ENCODE measurements at regions not wholly inside any gene's neighbourhood (a gene's known extent, or its start where the extent isn't known, plus 50 kb on each side); places are given as distances from the start of the nearest gene placed in this dataset.
"Not testable (repeated sequence)": the region's sequence is repeated elsewhere in the genome, so short reads cannot be mapped to it uniquely, and the experiment has no call there.

DNA sequence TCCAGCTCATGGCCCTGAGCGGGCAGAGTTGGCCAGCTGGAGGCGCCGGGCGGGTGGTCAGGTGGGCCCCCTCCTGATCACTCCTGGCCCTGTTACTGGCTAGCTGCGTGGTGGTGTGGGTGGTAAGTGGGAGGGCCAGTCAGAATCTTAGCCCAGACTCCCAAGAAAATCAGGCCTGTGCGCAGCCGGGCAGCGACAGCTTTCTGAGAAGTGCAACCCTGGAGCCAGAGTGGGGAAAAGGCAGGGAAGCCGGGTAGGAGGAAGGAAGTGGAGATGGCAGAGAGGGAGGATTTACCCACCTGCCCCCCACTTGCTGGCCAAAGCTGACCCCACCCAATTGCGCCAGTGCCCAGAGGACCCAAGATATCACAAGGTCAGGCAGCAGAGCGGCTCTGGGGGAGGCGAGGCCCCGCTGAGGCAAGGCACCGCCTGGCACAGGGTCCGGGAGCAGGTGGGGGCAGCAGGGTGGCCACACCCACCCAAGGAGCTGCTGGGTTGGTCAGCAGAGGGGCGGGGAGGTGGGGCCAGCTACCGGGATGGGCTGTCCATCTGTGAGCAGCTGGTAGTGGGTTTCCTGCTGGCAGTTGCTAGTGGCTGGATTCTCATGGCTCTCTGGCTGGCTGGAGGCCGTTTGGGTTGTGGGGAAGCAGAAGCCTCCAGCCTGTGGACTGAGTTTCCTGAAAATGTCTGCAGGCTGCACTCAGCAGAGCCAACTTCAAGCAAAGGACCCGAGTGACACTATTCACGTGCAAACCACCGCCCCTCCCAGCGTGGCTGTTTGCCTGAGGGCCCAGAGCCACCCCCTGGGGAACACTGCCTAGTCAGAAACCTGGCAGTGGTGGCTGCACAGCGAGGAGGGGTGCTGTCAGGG, 196.4 kb downstream of the IGLL1 start:
- Mint-ChIP-seq H3K27ac (peak overlapping the region; percentile 77), H3K4me1 (peaks cover 46% of the 10 kb centered on the region), H3K4me3 (no peak overlapping the region), H3K9me3 (no peaks in the 10 kb centered on the region), H3K27me3 (ENCODE audit: low read depth, poor library complexity) (peaks cover 3% of the 10 kb centered on the region), H3K36me3 (ENCODE audit: low read depth) (peaks cover 9% of the 10 kb centered on the region)
- DNase-seq: peak; percentile 52
- TF ChIP-seq, protein P1, sequence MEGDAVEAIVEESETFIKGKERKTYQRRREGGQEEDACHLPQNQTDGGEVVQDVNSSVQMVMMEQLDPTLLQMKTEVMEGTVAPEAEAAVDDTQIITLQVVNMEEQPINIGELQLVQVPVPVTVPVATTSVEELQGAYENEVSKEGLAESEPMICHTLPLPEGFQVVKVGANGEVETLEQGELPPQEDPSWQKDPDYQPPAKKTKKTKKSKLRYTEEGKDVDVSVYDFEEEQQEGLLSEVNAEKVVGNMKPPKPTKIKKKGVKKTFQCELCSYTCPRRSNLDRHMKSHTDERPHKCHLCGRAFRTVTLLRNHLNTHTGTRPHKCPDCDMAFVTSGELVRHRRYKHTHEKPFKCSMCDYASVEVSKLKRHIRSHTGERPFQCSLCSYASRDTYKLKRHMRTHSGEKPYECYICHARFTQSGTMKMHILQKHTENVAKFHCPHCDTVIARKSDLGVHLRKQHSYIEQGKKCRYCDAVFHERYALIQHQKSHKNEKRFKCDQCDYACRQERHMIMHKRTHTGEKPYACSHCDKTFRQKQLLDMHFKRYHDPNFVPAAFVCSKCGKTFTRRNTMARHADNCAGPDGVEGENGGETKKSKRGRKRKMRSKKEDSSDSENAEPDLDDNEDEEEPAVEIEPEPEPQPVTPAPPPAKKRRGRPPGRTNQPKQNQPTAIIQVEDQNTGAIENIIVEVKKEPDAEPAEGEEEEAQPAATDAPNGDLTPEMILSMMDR (IDR thresholded peaks at IDR 0.05): no peak

- Mint-ChIP-seq H3K36me3 (ENCODE audit: low read depth) (peaks cover 9% of the 10 kb centered on the region), H3K4me3 (no peak overlapping the region), H3K27ac (no peak overlapping the region), H3K4me1 (peaks cover 46% of the 10 kb centered on the region), H3K27me3 (ENCODE audit: low read depth, poor library complexity) (peaks cover 3% of the 10 kb centered on the region), H3K9me3 (no peaks in the 10 kb centered on the region)
- DNase-seq: no peak
- TF ChIP-seq, protein P1 (IDR thresholded peaks at IDR 0.05): no peak
These were observed 197.5 kb downstream of the IGLL1 start for GRCh38 chr22:23382428-23383218.

GRCh38 chr22:23381661-23382427, 198.2 kb downstream of the IGLL1 start:
- no peak for DNase-seq
- Mint-ChIP-seq H3K27ac (no peak overlapping the region), H3K36me3 (ENCODE audit: low read depth) (peaks cover 9% of the 10 kb centered on the region), H3K9me3 (no peaks in the 10 kb centered on the region), H3K27me3 (ENCODE audit: low read depth, poor library complexity) (peaks cover 3% of the 10 kb centered on the region), H3K4me1 (peaks cover 53% of the 10 kb centered on the region), H3K4me3 (no peak overlapping the region)
- TF ChIP-seq, protein P1 (IDR thresholded peaks at IDR 0.05): no peak

DNA sequence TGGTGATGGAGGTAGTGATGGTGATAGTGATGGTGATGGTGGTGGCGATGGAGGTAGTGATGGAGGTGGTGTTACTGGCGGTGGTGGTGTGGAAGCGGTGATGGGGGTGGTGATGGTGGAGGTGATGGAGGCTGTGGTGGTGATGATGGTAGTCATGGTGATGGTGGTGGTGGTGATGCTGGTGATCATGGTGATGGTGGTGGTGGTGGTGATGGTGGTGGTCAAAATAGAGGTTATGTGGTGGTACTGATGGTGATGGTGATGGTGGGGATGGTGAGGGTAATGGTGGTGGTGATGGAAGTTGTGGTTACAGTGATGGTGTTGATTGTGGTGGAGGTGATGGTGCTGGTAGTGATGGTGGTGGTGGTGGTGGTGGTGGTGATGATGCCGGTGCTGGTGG, 199.2 kb downstream of the IGLL1 start:
- H3K4me3 Mint-ChIP-seq: no peak overlapping the region
- TF ChIP-seq, protein P1 (IDR thresholded peaks at IDR 0.05): no peak
- no peak for DNase-seq
- peaks cover 9% of the 10 kb centered on the region for H3K36me3 Mint-ChIP-seq (ENCODE audit: low read depth)
- H3K4me1 Mint-ChIP-seq: peaks cover 58% of the 10 kb centered on the region
- H3K9me3 Mint-ChIP-seq: no peaks in the 10 kb centered on the region
- H3K27ac Mint-ChIP-seq: no peak overlapping the region
- H3K27me3 Mint-ChIP-seq (ENCODE audit: low read depth, poor library complexity): peaks cover 3% of the 10 kb centered on the region

- peaks cover 3% of the 10 kb centered on the region for H3K27me3 Mint-ChIP-seq (ENCODE audit: low read depth, poor library complexity)
- TF ChIP-seq, protein P1 (IDR thresholded peaks at IDR 0.05): no peak
- H3K36me3 Mint-ChIP-seq (ENCODE audit: low read depth): peaks cover 9% of the 10 kb centered on the region
- H3K9me3 Mint-ChIP-seq: no peaks in the 10 kb centered on the region
- no peak overlapping the region for H3K27ac Mint-ChIP-seq
- no peak for DNase-seq
- H3K4me1 Mint-ChIP-seq: peaks cover 51% of the 10 kb centered on the region
- no peak overlapping the region for H3K4me3 Mint-ChIP-seq
These were observed 199.9 kb downstream of the IGLL1 start for GRCh38 chr22:23380230-23380573.

GRCh38 chr22:23379540-23380229, 199.4 kb downstream of the BCR start:
- not testable (repeated sequence) for DNase-seq; H3K27ac Mint-ChIP-seq; H3K27me3 Mint-ChIP-seq (ENCODE audit: low read depth, poor library complexity); H3K36me3 Mint-ChIP-seq (ENCODE audit: low read depth); H3K4me3 Mint-ChIP-seq; H3K9me3 Mint-ChIP-seq
- peaks cover 46% of the 10 kb centered on the region for H3K4me1 Mint-ChIP-seq
